ENCODE measurements at regions not wholly inside any gene's neighbourhood (a gene's known extent, or its start where the extent isn't known, plus 50 kb on each side); places are given as distances from the start of the nearest gene placed in this dataset.

GRCh38 chr6:98452685-98453084 is 381.7 kb upstream of the POU3F2 start:
- CTCF ChIA-PET: no interaction called here

GRCh38 chr6:98454809-98455322 is 379.5 kb upstream of the POU3F2 start:
- no peak for DNase-seq (ENCODE audit: low read depth)
- H3K27me3 ChIP-seq (ENCODE audit: control insufficient read depth, insufficient read depth, low read length): no peaks in the 10 kb centered on the region
- POLR2A ChIA-PET: no interaction called here
- no peaks in the 10 kb centered on the region for H3K36me3 ChIP-seq (ENCODE audit: control insufficient read depth, insufficient read depth, low read length)
- CTCF ChIA-PET: no interaction called here
- H3K4me3 ChIP-seq (ENCODE audit: low read depth, low read length): no peak overlapping the region
- no peak for TF ChIP-seq CTCF (IDR thresholded peaks at IDR 0.05; ENCODE audit: insufficient read depth, low read depth, low read length)

More at GRCh38 chr6:98452685-98453084, 381.7 kb upstream of the POU3F2 start:
- POLR2A ChIA-PET: no interaction called here
- TF ChIP-seq CTCF (IDR thresholded peaks at IDR 0.05; ENCODE audit: insufficient read depth, low read depth, low read length): no peak
- Histone ChIP-seq H3K36me3 (ENCODE audit: control insufficient read depth, insufficient read depth, low read length) (no peaks in the 10 kb centered on the region), H3K4me3 (ENCODE audit: low read depth, low read length) (no peak overlapping the region), H3K27me3 (ENCODE audit: control insufficient read depth, insufficient read depth, low read length) (no peaks in the 10 kb centered on the region)
- DNase-seq (ENCODE audit: low read depth): no peak

- Histone ChIP-seq H3K4me3 (ENCODE audit: low read depth, low read length) (no peak overlapping the region), H3K27me3 (ENCODE audit: control insufficient read depth, insufficient read depth, low read length) (no peaks in the 10 kb centered on the region; the same call in 1 of the 2 replicates), H3K36me3 (ENCODE audit: control insufficient read depth, insufficient read depth, low read length) (no peaks in the 10 kb centered on the region)
- no peak for TF ChIP-seq CTCF (IDR thresholded peaks at IDR 0.05; ENCODE audit: insufficient read depth, low read depth, low read length)
- no peak for DNase-seq (ENCODE audit: low read depth)
- CTCF ChIA-PET: no interaction called here
- POLR2A ChIA-PET: no interaction called here
These were observed 375.7 kb upstream of the POU3F2 start for GRCh38 chr6:98458708-98459107.

- no peak for TF ChIP-seq CTCF (IDR thresholded peaks at IDR 0.05; ENCODE audit: insufficient read depth, low read depth, low read length)
- Histone ChIP-seq H3K27me3 (ENCODE audit: control insufficient read depth, insufficient read depth, low read length) (no peaks in the 10 kb centered on the region; the same call in 1 of the 2 replicates), H3K4me3 (ENCODE audit: low read depth, low read length) (no peak overlapping the region), H3K36me3 (ENCODE audit: control insufficient read depth, insufficient read depth, low read length) (no peaks in the 10 kb centered on the region)
- CTCF ChIA-PET: no interaction called here
- no peak for DNase-seq (ENCODE audit: low read depth)
- POLR2A ChIA-PET: no interaction called here
These were observed 371.1 kb upstream of the POU3F2 start for GRCh38 chr6:98463038-98464000.

- POLR2A ChIA-PET: no interaction called here
- H3K36me3 ChIP-seq (ENCODE audit: control insufficient read depth, insufficient read depth, low read length): no peaks in the 10 kb centered on the region
- CTCF ChIA-PET: no interaction called here
- no peak for DNase-seq (ENCODE audit: low read depth)
- no peaks in the 10 kb centered on the region for H3K27me3 ChIP-seq (ENCODE audit: control insufficient read depth, insufficient read depth, low read length)
- no peak overlapping the region for H3K4me3 ChIP-seq (ENCODE audit: low read depth, low read length)
- no peak for TF ChIP-seq CTCF (IDR thresholded peaks at IDR 0.05; ENCODE audit: insufficient read depth, low read depth, low read length)
These were observed 367.3 kb upstream of the POU3F2 start for GRCh38 chr6:98467091-98467490.

Data from BJ (cell line).